IMR-90 (cell line): ENCODE measurements at regions not wholly inside any gene's neighbourhood (a gene's known extent, or its start where the extent isn't known, plus 50 kb on each side); places are given as distances from the start of the nearest gene placed in this dataset.

Source experiments
- CHD1 ChIP-seq: IDR thresholded peaks from 2 replicates; pipeline ENCODE4 v1.6.1; 2012; ENCODE audit warnings: low read depth, low read length, improper control_type of control experiment
- FOS ChIP-seq: fragments of 150-350 bp; IDR thresholded peaks from 2 replicates; pipeline ENCODE4 v1.6.1; 2016; ENCODE audit warnings: low read depth, low read length
- POLR2A ChIP-seq: IDR thresholded peaks from 2 replicates; pipeline ENCODE4 v1.6.1; 2012; ENCODE audit warnings: mild to moderate bottlenecking, low read depth, low read length
- TF ChIP-seq, protein P1 (sequence below): conservative IDR thresholded peaks from 2 replicates; pipeline ENCODE4 v1.5.1; 2012; ENCODE audit warnings: mild to moderate bottlenecking, low read depth, low read length, improper control_type of control experiment
- TF ChIP-seq, protein P2 (sequence below): fragments of 150-350 bp; IDR thresholded peaks from 2 replicates; pipeline ENCODE4 v1.6.1; 2016; ENCODE audit warnings: low read depth, mild to moderate bottlenecking, low read length, moderate library complexity, borderline replicate concordance

DNA sequence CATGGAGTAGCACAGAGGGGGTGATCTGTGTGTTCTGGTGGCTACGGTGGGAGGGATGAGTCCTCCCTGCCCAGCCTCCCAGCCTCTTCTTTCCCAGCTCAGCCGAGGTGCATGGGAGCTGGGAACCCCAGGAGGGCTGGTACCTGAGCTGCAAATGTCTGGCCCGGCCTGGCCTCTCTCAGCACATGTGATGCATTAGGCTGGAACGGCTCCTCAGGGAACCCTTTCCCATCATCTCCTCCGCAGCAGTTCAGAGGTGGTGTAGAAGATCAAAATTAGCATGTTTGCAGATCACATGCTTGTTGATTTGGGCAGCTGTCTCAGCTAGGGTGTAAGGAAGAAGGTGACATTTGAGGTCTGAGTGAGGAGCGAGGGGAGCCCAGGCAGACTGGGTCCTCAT lies 126.6 kb downstream of the EMX2 start:
- TF ChIP-seq, protein P1, sequence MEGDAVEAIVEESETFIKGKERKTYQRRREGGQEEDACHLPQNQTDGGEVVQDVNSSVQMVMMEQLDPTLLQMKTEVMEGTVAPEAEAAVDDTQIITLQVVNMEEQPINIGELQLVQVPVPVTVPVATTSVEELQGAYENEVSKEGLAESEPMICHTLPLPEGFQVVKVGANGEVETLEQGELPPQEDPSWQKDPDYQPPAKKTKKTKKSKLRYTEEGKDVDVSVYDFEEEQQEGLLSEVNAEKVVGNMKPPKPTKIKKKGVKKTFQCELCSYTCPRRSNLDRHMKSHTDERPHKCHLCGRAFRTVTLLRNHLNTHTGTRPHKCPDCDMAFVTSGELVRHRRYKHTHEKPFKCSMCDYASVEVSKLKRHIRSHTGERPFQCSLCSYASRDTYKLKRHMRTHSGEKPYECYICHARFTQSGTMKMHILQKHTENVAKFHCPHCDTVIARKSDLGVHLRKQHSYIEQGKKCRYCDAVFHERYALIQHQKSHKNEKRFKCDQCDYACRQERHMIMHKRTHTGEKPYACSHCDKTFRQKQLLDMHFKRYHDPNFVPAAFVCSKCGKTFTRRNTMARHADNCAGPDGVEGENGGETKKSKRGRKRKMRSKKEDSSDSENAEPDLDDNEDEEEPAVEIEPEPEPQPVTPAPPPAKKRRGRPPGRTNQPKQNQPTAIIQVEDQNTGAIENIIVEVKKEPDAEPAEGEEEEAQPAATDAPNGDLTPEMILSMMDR, result no peak
- TF ChIP-seq POLR2A (no peak), CHD1 (no peak), FOS (no peak)
- TF ChIP-seq, protein P2, sequence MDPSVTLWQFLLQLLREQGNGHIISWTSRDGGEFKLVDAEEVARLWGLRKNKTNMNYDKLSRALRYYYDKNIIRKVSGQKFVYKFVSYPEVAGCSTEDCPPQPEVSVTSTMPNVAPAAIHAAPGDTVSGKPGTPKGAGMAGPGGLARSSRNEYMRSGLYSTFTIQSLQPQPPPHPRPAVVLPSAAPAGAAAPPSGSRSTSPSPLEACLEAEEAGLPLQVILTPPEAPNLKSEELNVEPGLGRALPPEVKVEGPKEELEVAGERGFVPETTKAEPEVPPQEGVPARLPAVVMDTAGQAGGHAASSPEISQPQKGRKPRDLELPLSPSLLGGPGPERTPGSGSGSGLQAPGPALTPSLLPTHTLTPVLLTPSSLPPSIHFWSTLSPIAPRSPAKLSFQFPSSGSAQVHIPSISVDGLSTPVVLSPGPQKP, result no peak
